Astrocyte (in vitro differentiated cells and primary cell): ENCODE measurements at regions not wholly inside any gene's neighbourhood (a gene's known extent, or its start where the extent isn't known, plus 50 kb on each side); places are given as distances from the start of the nearest gene placed in this dataset.

Experiments used
- CTCF ChIP-seq: IDR thresholded peaks from 2 replicates; pipeline ENCODE4 v1.5.1; 2011; ENCODE audit warnings: low read depth, mild to moderate bottlenecking, inconsistent platforms, low read length, moderate library complexity; ENCODE audit not compliant: insufficient read depth
- EZH2 ChIP-seq: IDR thresholded peaks from 2 replicates; pipeline ENCODE4 v1.6.1; 2012; ENCODE audit warnings: mild to moderate bottlenecking, low read length, inconsistent platforms; ENCODE audit not compliant: insufficient read depth

DNA sequence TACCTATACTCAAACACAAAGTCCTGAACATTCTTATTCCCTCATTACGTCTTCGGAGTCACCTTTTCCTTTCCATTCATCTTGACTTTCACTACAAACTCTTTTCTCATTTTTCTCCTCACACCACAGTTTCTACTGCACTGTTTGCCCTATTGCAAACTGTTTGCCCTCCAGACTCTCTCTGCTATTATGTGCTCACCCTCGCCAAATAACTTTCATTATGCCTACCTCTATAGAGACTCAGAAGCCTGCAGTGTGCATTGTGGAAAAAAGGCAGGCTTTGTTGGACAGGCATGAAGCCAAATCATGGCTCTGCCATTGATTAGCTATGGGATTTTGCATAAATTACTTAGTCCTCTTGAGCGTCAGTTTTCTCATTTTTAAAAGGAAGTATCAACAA, 246.6 kb upstream of the CCDC196 start:
- TF ChIP-seq CTCF (no peak), EZH2 (no peak)
